Testis (tissue), 2 donors: ENCODE measurements at regions not wholly inside any gene's neighbourhood (a gene's known extent, or its start where the extent isn't known, plus 50 kb on each side); places are given as distances from the start of the nearest gene placed in this dataset.

ENCODE experiments used
- CTCF ChIP-seq, 3 experiments: fragments of 450-650 bp in 2 of 3; fragments of 200-600 bp in 1 of 3; sonication (generic) in 1 of 3; IDR thresholded peaks; one replicate each; pipeline ENCODE4 v1.5.1; 2016 to 2019; ENCODE audit warnings: antibody characterized with exemption in 3 of 3, mild to moderate bottlenecking in 2 of 3, moderate library complexity in 1 of 3
- POLR2A ChIP-seq: fragments of 450-650 bp; IDR thresholded peaks from one replicate; pipeline ENCODE4 v1.6.1; 2017; ENCODE audit warnings: antibody characterized with exemption, mild to moderate bottlenecking, moderate library complexity

GRCh38 chr6:56900784-56901183, 54.1 kb upstream of the BEND6 start:
- no peak for TF ChIP-seq CTCF (IDR thresholded peaks at IDR 0.05)
- no peak for TF ChIP-seq POLR2A
